NCI-H226 (cell line): ENCODE measurements at regions not wholly inside any gene's neighbourhood (a gene's known extent, or its start where the extent isn't known, plus 50 kb on each side); places are given as distances from the start of the nearest gene placed in this dataset.
A peak's percentile ranks its signal among the peaks of the same experiment; 100 is the strongest.
"Not testable (repeated sequence)": the region's sequence is repeated elsewhere in the genome, so short reads cannot be mapped to it uniquely, and the experiment has no call there.

Source experiments
- DNase-seq: peaks from one replicate; pipeline ENCODE4 v3.0.0-alpha.2; 2015

DNA sequence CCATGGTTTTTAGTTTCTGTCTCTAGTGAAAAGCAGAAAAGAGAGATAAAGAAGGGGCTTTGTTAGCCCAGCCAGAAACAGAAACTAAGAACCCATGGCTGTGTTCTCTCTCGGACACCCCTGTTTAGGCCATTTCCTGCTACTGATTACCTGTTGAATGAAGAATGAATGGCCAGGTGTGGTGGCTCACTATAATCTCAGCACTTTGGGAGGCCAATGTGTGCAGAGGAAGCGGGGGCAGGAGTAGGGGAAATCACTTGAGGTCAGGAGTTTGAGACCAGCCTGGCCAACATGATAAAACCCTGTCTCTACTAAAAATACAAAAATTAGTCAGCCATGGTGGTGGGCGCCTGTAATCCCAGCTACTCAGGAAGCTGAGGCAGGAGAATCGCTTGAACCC lies 93.8 kb upstream of the MSH6 start:
- DNase-seq = not testable (repeated sequence)

GRCh38 chr2:47688561-47688960 lies 94.4 kb upstream of the MSH6 start:
- no peak for DNase-seq

- no peak for DNase-seq
These were observed 95.1 kb upstream of the MSH6 start for GRCh38 chr2:47687856-47688255.

- no peak for DNase-seq
These were observed 96.9 kb upstream of the MSH6 start for GRCh38 chr2:47686018-47686417.

GRCh38 chr2:47682216-47682749 lies 100.7 kb upstream of the MSH6 start:
- no peak for DNase-seq

DNA sequence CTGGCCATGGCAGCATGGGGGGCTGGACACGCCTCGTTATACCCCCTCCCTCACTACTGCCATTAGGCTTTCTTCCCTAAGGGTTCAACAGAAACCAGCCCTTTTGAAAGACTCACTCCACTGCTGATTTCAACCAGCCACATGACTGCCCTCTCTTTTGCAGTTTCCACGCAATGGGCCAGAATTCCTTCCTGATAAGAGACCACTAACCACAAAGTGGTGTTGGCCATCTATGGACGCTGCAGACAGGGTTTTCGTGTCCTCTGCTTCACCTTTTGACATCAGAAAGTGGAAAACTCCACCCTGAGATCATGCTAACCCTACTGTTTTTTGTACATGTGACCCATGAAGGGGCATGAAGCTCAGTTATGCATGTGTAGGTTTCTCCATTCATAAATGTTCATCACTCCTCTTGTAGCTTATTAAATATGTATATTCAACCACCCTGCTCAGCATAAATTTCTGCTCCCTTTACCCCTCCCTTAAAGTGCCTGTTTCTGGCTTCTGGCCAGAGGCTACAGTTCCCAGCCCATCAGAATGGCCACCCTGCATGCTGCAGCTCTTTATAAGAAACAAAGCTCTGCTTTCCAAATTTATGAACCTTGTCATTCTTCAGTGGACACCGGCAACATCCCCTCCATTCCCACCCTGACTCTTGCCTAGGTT lies 105.6 kb upstream of the KCNK12 start:
- DNase-seq = no peak

DNA sequence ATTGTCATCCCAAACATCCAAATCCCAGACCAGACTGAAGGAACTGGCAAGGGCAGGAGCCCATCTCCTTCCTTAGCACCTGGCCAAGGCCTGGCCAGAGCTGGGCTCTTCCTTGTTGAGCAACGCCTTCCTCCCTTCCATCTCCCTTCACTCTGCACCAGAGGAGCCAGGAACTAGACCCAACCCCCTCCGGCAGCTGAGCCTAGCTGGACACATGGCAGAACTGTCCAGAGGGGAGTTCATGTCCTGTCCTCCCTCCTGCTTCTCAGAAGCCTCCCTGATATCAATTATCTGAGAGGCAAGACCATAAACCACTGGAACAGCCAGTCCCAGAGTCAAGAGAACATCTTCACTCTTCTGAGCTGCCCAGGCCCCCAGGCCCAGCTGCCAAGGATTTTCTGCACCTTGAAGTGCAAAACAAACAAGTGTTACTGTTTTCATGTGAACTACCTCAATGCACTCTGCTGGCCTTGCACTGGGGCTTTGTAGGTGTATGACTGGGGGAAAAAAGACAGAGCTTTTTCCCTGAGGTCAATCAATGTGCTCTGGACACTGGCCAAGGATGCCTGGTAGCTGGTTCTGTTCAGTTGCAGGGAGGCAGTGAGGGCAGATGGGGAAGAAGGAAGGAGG lies 104.5 kb upstream of the KCNK12 start:
- no peak for DNase-seq

- no peak for DNase-seq
These were observed 95.5 kb upstream of the KCNK12 start for GRCh38 chr2:47666332-47666731.

GRCh38 chr2:47664817-47665216 lies 94.0 kb upstream of the KCNK12 start:
- DNase-seq = peak; percentile 21

- DNase-seq = no peak
These were observed 91.8 kb upstream of the KCNK12 start for GRCh38 chr2:47662552-47662951.

DNA sequence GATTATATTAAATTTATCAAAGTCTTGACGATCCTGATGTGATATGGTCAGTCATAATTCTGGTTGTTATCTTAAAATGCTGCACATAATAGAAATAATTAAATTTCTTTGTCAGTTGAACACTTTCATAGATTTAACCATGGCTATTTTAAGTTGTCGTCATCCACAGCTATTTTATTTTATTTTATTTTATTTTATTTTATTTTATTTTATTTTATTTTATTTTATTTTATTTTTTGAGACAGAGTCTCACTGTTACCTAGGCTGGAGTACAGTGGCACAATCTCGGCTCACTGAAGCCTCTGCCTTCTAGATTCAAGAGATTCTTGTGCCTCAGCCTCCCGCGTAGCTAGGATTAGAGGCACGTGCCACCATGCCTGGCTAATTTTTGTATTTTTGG lies 90.5 kb upstream of the KCNK12 start:
- DNase-seq = no peak

GRCh38 chr2:47660168-47660567 lies 89.4 kb upstream of the KCNK12 start:
- DNase-seq = no peak

- DNase-seq = no peak
These were observed 88.0 kb upstream of the KCNK12 start for GRCh38 chr2:47658646-47659320.

- DNase-seq = no peak
These were observed 87.2 kb upstream of the KCNK12 start for GRCh38 chr2:47657886-47658489.

- DNase-seq = peak; percentile 17
These were observed 86.2 kb upstream of the KCNK12 start for GRCh38 chr2:47656715-47657600.

DNA sequence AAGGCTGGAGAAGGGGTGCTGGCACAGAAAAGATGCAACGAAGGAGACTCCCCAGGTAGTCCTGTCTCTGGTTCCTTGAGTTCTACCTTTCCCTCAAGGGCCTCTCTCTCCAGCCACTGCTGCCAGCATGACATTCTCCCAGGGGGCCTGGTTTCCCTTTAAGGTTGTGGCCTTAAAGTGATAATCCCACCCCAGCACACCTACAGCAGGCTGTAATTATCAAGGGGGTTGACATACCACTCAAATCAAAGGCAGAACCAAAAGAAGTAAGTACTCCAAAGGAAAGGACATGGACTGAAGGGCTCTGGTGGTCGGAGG lies 84.7 kb upstream of the KCNK12 start:
- DNase-seq = no peak

DNA sequence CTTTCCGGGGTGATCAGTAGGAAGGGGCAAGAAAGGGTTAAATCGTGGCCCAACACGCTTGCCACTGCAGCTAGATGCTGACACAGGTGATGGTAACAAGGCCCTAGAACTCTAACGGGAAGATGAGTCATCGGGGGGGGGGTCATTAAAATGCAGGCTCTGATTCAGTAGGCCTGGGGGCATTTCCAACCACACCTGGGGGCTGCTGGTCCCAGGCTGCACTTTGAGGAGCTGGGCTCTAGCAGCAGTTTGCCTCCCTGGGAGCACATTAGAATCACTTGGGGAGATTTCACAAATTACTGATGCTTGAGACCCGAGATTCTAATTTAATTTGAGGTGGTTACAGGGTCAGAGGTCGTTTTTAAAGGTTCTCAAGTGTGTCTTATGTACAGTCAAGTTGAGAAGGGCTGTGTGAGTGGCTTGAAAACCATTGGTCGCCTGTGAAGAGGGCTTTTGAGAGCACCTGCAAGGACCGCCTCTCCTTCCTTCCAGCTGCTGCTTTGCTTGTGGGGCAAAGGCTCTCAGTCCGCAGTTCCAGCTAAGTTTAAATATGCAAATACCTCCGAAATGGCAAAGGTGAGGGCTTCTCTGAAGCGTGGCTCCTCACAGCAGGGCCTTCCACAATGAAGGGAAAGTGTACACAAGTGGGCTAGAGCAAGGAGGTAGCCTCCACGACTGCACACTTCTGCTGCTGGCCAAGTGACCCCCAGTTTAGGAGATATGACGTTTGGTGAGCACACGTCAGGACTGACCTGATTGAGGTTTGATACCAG lies 84.2 kb upstream of the KCNK12 start:
- peak; percentile 6 for DNase-seq

- DNase-seq = no peak
These were observed 83.4 kb upstream of the KCNK12 start for GRCh38 chr2:47653902-47654789.

DNA sequence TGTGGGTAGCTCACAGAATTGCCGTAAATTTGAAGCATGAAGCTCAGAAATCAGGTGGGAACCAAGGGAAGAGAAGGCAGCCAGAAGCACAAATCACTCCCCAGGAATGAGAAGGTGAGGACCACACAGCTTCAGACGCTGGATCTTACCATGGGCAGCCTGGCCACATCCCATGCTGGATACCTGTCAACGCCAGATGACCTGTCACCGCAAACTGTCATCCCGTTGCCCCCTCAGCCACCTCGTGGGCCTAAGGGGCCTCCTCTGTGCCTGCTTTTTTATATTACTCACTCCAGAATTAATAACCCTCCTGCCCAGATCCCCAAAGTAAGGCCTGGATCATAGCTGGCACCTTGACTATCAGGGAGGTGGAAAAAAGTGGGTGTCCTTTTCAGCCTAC lies 82.3 kb upstream of the KCNK12 start:
- no peak for DNase-seq

DNA sequence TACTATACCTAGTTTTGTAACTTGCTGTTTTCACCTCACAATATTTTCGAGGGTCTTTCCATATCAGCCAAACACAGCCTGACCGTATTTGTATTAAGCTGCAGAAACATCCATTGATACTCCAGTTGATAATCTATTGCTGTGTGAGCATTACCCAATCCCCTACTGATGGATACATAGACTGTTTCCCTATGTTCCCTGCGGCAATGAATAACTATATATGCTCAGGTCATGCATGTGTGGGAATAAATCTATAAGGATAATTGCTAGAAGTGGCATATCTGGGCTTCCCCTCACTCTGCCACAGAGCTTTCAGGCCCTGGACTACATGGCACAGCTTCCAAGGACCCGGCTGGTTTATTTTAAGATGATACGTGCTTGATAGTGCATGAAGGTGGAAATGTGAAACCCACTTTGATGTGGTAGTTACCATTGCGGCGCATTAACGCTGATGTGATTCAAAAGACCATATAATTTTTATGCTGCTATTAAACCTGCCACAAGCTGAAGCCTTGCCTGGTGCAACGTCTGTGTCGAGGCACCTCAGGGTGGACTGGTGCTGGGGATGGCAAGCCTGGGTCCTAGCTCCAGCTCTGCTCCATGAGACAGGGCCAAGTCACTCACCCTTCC lies 81.4 kb upstream of the KCNK12 start:
- no peak for DNase-seq
